ENCODE measurements at regions not wholly inside any gene's neighbourhood (a gene's known extent, or its start where the extent isn't known, plus 50 kb on each side); places are given as distances from the start of the nearest gene placed in this dataset.

DNA sequence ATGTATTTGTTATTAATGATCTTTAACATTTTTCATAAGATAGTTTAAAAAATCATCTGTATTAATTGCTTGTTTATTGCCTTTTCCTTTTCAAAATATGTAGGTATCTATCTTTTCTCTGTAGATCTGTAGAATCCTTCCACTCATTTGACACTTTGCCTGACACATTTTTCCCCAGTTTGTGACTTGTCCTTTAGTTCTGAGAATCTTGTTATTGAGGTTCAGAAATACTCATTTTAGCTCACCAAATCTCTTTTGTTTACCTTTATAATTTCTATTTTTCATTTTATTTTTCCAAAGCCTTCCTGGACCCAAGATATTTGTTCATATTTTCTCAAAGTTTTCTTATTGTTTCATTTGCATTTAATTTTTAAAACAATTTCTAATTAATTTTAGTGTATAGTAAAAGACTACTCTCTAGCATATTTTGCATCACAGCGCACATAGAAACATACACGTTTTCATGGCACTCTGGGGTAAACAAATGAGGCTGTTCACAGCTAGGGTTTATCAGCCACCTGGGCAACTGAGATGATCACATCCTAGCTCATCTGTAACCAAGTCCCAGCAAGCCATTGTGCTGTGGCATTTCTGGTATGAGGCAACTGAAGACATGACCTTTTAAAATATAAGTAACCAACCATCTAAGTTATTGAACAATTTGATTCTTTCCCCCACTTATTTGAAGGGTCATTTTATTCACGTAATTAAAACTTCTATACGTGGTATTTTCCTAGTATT is 275.7 kb downstream of the ADGB start:
- Histone ChIP-seq H4K20me1 (ENCODE audit: low read length) (no peaks in the 10 kb centered on the region), H3K9ac (ENCODE audit: low read length) (no peak overlapping the region), H3K4me1 (ENCODE audit: insufficient read depth, low read length) (peaks cover 12% of the 10 kb centered on the region), H3K79me2 (ENCODE audit: low read length) (no peaks in the 10 kb centered on the region), H3K27me3 (ENCODE audit: low read length) (no peaks in the 10 kb centered on the region), H3K27ac (ENCODE audit: low read length) (no peak overlapping the region), H3K36me3 (ENCODE audit: low read depth, low read length) (no peaks in the 10 kb centered on the region), H3K4me2 (ENCODE audit: low read length) (no peak overlapping the region), H2AFZ (ENCODE audit: low read length) (no peak overlapping the region), H3K9me2 (replicated peaks; ENCODE audit: low read length) (no peaks in the 10 kb centered on the region), H3K4me3 (ENCODE audit: low read length) (no peak overlapping the region), H3F3A (ENCODE audit: low read length, unreplicated experiment) (no peaks in the 10 kb centered on the region), H3K9me3 (ENCODE audit: low read length) (no peaks in the 10 kb centered on the region)
- POLR2A ChIA-PET (ENCODE audit: unreplicated experiment), result no interaction called here
- no peak for DNase-seq
- BruUV-seq (replicated peaks), result no TSS peak
- intact Hi-C loops (cut with micrococcal nuclease), result no loop called here
- TF ChIP-seq EZH2 (IDR thresholded peaks at IDR 0.05; ENCODE audit: low read length, unreplicated experiment), result no peak
- TF ChIP-seq, protein P1, sequence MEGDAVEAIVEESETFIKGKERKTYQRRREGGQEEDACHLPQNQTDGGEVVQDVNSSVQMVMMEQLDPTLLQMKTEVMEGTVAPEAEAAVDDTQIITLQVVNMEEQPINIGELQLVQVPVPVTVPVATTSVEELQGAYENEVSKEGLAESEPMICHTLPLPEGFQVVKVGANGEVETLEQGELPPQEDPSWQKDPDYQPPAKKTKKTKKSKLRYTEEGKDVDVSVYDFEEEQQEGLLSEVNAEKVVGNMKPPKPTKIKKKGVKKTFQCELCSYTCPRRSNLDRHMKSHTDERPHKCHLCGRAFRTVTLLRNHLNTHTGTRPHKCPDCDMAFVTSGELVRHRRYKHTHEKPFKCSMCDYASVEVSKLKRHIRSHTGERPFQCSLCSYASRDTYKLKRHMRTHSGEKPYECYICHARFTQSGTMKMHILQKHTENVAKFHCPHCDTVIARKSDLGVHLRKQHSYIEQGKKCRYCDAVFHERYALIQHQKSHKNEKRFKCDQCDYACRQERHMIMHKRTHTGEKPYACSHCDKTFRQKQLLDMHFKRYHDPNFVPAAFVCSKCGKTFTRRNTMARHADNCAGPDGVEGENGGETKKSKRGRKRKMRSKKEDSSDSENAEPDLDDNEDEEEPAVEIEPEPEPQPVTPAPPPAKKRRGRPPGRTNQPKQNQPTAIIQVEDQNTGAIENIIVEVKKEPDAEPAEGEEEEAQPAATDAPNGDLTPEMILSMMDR (conservative IDR thresholded peaks at IDR 0.05; ENCODE audit: low read depth, low read length), result no peak
- no peak for ATAC-seq
- CTCF ChIA-PET, result no interaction called here

DNA sequence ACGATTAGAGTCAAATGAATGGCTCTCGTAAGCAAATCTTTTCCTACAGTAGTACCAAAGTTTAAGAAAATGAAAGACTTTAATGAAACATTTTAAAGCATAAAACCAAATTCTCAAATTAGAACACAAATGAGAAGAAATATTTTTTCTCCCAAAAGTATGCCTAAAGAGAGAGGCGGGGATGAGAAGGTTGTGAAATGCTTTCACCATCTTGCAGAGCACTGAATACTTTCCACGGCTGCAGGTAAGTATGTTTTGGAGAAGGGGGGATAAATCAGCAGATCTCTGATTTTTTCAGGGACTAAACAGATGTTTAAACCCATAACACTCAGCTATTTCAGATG is 277.1 kb downstream of the ADGB start:
- no TSS peak for BruUV-seq (replicated peaks)
- H3K9me2 ChIP-seq (replicated peaks; ENCODE audit: low read length), result no peaks in the 10 kb centered on the region
- H3K9me3 ChIP-seq (ENCODE audit: low read length), result no peaks in the 10 kb centered on the region
- H3K79me2 ChIP-seq (ENCODE audit: low read length), result no peaks in the 10 kb centered on the region
- ChIA-PET CTCF (no interaction called here), POLR2A (ENCODE audit: unreplicated experiment) (no interaction called here)
- no peaks in the 10 kb centered on the region for H3K36me3 ChIP-seq (ENCODE audit: low read depth, low read length)
- intact Hi-C loops (cut with micrococcal nuclease), result no loop called here
- no peak for TF ChIP-seq EZH2phosphoT487 (IDR thresholded peaks at IDR 0.05; ENCODE audit: borderline replicate concordance, low read length)
- TF ChIP-seq, protein P1 (conservative IDR thresholded peaks at IDR 0.05; ENCODE audit: low read depth, low read length), result no peak
- TF ChIP-seq EZH2 (IDR thresholded peaks at IDR 0.05; ENCODE audit: low read length, unreplicated experiment), result no peak
- no peak for ATAC-seq
- H3K9ac ChIP-seq (ENCODE audit: low read length), result no peak overlapping the region
- H2AFZ ChIP-seq (ENCODE audit: low read length), result no peak overlapping the region
- no peaks in the 10 kb centered on the region for H3F3A ChIP-seq (ENCODE audit: low read length, unreplicated experiment)
- H3K4me1 ChIP-seq (ENCODE audit: insufficient read depth, low read length), result peaks cover 12% of the 10 kb centered on the region
- no peak for DNase-seq
- no peaks in the 10 kb centered on the region for H3K27me3 ChIP-seq (ENCODE audit: low read length)
- H3K4me2 ChIP-seq (ENCODE audit: low read length), result no peak overlapping the region
- no peak overlapping the region for H3K4me3 ChIP-seq (ENCODE audit: low read length)
- no peaks in the 10 kb centered on the region for H4K20me1 ChIP-seq (ENCODE audit: low read length)
- no peak overlapping the region for H3K27ac ChIP-seq (ENCODE audit: low read length)

- Histone ChIP-seq H3K4me1 (ENCODE audit: insufficient read depth, low read length) (peaks cover 12% of the 10 kb centered on the region), H3F3A (ENCODE audit: low read length, unreplicated experiment) (no peaks in the 10 kb centered on the region), H3K27me3 (ENCODE audit: low read length) (no peaks in the 10 kb centered on the region), H3K27ac (ENCODE audit: low read length) (no peak overlapping the region), H2AFZ (ENCODE audit: low read length) (no peak overlapping the region), H4K20me1 (ENCODE audit: low read length) (no peaks in the 10 kb centered on the region), H3K79me2 (ENCODE audit: low read length) (no peaks in the 10 kb centered on the region), H3K9ac (ENCODE audit: low read length) (no peak overlapping the region), H3K4me2 (ENCODE audit: low read length) (no peak overlapping the region), H3K9me3 (ENCODE audit: low read length) (no peaks in the 10 kb centered on the region), H3K9me2 (replicated peaks; ENCODE audit: low read length) (no peaks in the 10 kb centered on the region), H3K36me3 (ENCODE audit: low read depth, low read length) (no peaks in the 10 kb centered on the region), H3K4me3 (ENCODE audit: low read length) (no peak overlapping the region)
- DNase-seq (peak; percentile 50), ATAC-seq (peak; percentile 42)
- TF ChIP-seq, protein P1 (conservative IDR thresholded peaks at IDR 0.05; ENCODE audit: low read depth, low read length), result no peak
- TF ChIP-seq EZH2 (IDR thresholded peaks at IDR 0.05; ENCODE audit: low read length, unreplicated experiment) (no peak), EZH2phosphoT487 (IDR thresholded peaks at IDR 0.05; ENCODE audit: borderline replicate concordance, low read length) (no peak)
- intact Hi-C loops (cut with micrococcal nuclease), result no loop called here
- no TSS peak for BruUV-seq (replicated peaks)
- POLR2A ChIA-PET (ENCODE audit: unreplicated experiment), result no interaction called here
- CTCF ChIA-PET, result no interaction called here
These were observed 277.7 kb downstream of the ADGB start for GRCh38 chr6:146876271-146877151.

All from PC-3 (cell line).